ENCODE measurements at regions not wholly inside any gene's neighbourhood (a gene's known extent, or its start where the extent isn't known, plus 50 kb on each side); places are given as distances from the start of the nearest gene placed in this dataset.

DNA sequence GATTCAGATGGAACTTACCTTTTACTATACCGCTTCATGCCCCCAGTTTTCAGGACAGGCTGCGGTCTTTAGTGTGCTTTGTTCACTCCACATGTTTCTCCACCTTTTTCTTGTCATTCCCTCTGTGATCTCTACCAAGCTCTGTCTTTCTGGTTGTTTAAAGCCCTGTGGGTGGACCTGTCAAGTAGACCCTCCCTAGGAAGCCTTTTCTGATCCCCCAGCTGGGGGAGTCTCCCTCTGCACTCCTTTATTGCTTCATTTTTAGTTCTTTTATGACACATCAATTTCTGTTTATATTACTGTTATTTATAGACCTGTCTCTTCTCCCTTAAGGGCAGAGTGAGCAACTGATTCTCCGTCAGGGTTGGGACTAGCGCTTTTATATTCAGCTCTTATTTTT lies 150.2 kb downstream of the C4orf33 start:
- Histone ChIP-seq H4K5ac (ENCODE audit: low read depth, low read length) (no peak overlapping the region), H3K4me3 (ENCODE audit: insufficient read depth, low read depth, low read length) (no peak overlapping the region), H4K8ac (ENCODE audit: low read depth in 2 of 2, low read length in 2 of 2) (no peak overlapping the region), H3K18ac (ENCODE audit: low read depth, low read length) (no peak overlapping the region), H2BK5ac (ENCODE audit: low read depth, low read length, poor library complexity, severe bottlenecking) (no peak overlapping the region), H3K36me3 (ENCODE audit: control insufficient read depth, insufficient read depth, low read length) (no peaks in the 10 kb centered on the region), H3K9ac (ENCODE audit: low read depth, low read length) (no peak overlapping the region), H2BK120ac (ENCODE audit: low read depth, low read length) (no peak overlapping the region), H3K14ac (replicated peaks; ENCODE audit: low read depth, low read length) (no peak overlapping the region), H4K20me1 (ENCODE audit: insufficient read depth, low read length) (no peaks in the 10 kb centered on the region), H3K4me2 (ENCODE audit: low read depth, low read length) (no peak overlapping the region), H2AK9ac (replicated peaks; ENCODE audit: low read depth, low read length, poor library complexity) (no peak overlapping the region), H4K91ac (ENCODE audit: insufficient read depth, low read depth, low read length) (no peak overlapping the region), H2BK20ac (ENCODE audit: low read depth, low read length) (no peak overlapping the region), H3K23ac (ENCODE audit: low read depth, low read length) (no peak overlapping the region), H3K9me3 (ENCODE audit: control insufficient read depth, insufficient read depth, low read length) (no peaks in the 10 kb centered on the region), H3K79me1 (ENCODE audit: low read depth in 1 of 2, low read length in 2 of 2) (no peaks in the 10 kb centered on the region), H3K56ac (ENCODE audit: extremely low read depth, insufficient read depth, low read length) (no peak overlapping the region), H3K27ac (ENCODE audit: insufficient read depth, low read length) (no peak overlapping the region), H3K9me1 (ENCODE audit: insufficient read depth, low read length) (no peaks in the 10 kb centered on the region), H3K4ac (ENCODE audit: low read depth, low read length) (no peak overlapping the region), H2BK15ac (ENCODE audit: low read depth, low read length) (no peak overlapping the region), H2AK5ac (ENCODE audit: low read depth, low read length) (no peak overlapping the region), H2AFZ (replicated peaks; ENCODE audit: low read length, poor library complexity) (no peak overlapping the region), H3K27me3 (ENCODE audit: control insufficient read depth, insufficient read depth, low read length) (no peaks in the 10 kb centered on the region), H3K4me1 (ENCODE audit: control insufficient read depth, insufficient read depth, low read length) (no peaks in the 10 kb centered on the region)
- ChIA-PET POLR2A (ENCODE audit: unreplicated experiment) (no interaction called here), CTCF (no interaction called here)
- intact Hi-C loops (cut with micrococcal nuclease) (no loop called here), dilution Hi-C loops (cut with HindIII; ENCODE audit: low sequenced_read_pairs, unreplicated experiment) (no loop called here), in situ Hi-C loops (cut with MboI; ENCODE audit: low sequenced_read_pairs) (no loop called here)
- no peak for TF ChIP-seq FOS (IDR thresholded peaks at IDR 0.05; ENCODE audit: low read depth, low read length)
- no peak for TF ChIP-seq RCOR1 (IDR thresholded peaks at IDR 0.05; ENCODE audit: insufficient replicate concordance, low read length)
- TF ChIP-seq, protein P1, sequence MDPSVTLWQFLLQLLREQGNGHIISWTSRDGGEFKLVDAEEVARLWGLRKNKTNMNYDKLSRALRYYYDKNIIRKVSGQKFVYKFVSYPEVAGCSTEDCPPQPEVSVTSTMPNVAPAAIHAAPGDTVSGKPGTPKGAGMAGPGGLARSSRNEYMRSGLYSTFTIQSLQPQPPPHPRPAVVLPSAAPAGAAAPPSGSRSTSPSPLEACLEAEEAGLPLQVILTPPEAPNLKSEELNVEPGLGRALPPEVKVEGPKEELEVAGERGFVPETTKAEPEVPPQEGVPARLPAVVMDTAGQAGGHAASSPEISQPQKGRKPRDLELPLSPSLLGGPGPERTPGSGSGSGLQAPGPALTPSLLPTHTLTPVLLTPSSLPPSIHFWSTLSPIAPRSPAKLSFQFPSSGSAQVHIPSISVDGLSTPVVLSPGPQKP (IDR thresholded peaks at IDR 0.05; ENCODE audit: borderline replicate concordance, low read depth, low read length) = no peak
- no peak for TF ChIP-seq NFE2L2 (IDR thresholded peaks at IDR 0.05; ENCODE audit: low read depth, low read length)
- no peak for TF ChIP-seq SMC3 (IDR thresholded peaks at IDR 0.05; ENCODE audit: low read depth, low read length)
- TF ChIP-seq RFX5 (IDR thresholded peaks at IDR 0.05; ENCODE audit: low read depth, low read length) = no peak
- TF ChIP-seq, protein P2, sequence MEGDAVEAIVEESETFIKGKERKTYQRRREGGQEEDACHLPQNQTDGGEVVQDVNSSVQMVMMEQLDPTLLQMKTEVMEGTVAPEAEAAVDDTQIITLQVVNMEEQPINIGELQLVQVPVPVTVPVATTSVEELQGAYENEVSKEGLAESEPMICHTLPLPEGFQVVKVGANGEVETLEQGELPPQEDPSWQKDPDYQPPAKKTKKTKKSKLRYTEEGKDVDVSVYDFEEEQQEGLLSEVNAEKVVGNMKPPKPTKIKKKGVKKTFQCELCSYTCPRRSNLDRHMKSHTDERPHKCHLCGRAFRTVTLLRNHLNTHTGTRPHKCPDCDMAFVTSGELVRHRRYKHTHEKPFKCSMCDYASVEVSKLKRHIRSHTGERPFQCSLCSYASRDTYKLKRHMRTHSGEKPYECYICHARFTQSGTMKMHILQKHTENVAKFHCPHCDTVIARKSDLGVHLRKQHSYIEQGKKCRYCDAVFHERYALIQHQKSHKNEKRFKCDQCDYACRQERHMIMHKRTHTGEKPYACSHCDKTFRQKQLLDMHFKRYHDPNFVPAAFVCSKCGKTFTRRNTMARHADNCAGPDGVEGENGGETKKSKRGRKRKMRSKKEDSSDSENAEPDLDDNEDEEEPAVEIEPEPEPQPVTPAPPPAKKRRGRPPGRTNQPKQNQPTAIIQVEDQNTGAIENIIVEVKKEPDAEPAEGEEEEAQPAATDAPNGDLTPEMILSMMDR (conservative IDR thresholded peaks at IDR 0.05; ENCODE audit: low read depth, low read length) = no peak
- TF ChIP-seq BHLHE40 (IDR thresholded peaks at IDR 0.05; ENCODE audit: low read depth, low read length) = no peak
- no TSS peak for BruUV-seq (replicated peaks)
- ATAC-seq (ENCODE audit: low read depth) = no peak
- DNase-seq = no peak
- no CpG with 5 or more reads among the region's 4 CpGs for WGBS, 2 experiments (ENCODE audit: extremely low coverage in 2 of 2, insufficient read length in 1 of 2)

All from IMR-90 (cell line).